ENCODE measurements at regions not wholly inside any gene's neighbourhood (a gene's known extent, or its start where the extent isn't known, plus 50 kb on each side); places are given as distances from the start of the nearest gene placed in this dataset.
"Not testable (repeated sequence)": the region's sequence is repeated elsewhere in the genome, so short reads cannot be mapped to it uniquely, and the experiment has no call there.

DNA sequence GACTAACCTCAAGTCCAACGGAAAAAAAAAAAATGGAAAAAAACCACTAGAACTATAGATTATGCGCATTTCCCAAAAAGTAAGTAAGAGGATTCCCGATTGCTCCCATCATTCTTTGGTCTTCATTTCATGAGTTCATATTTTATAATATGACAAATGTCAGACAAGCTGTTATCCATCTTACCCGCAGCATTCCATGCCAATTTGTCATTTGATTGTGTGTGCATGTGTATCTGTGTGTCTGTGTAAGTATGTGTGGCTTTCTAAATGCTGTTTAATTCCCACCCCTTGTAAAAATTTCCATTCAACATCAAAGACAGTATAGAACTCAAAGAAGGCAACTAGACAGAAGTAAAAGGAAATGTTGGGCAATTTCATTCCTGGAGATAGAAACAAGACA is 434.1 kb downstream of the CDH11 start:
- H3K4me1 ChIP-seq: no peaks in the 10 kb centered on the region
- TF ChIP-seq POLR2AphosphoS5 (IDR thresholded peaks at IDR 0.05; ENCODE audit: insufficient read depth in 1 of 2, low read depth in 1 of 2): no peak
- TF ChIP-seq, protein P1, sequence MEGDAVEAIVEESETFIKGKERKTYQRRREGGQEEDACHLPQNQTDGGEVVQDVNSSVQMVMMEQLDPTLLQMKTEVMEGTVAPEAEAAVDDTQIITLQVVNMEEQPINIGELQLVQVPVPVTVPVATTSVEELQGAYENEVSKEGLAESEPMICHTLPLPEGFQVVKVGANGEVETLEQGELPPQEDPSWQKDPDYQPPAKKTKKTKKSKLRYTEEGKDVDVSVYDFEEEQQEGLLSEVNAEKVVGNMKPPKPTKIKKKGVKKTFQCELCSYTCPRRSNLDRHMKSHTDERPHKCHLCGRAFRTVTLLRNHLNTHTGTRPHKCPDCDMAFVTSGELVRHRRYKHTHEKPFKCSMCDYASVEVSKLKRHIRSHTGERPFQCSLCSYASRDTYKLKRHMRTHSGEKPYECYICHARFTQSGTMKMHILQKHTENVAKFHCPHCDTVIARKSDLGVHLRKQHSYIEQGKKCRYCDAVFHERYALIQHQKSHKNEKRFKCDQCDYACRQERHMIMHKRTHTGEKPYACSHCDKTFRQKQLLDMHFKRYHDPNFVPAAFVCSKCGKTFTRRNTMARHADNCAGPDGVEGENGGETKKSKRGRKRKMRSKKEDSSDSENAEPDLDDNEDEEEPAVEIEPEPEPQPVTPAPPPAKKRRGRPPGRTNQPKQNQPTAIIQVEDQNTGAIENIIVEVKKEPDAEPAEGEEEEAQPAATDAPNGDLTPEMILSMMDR (IDR thresholded peaks at IDR 0.05): no peak
- no peaks in the 10 kb centered on the region for H3K9me3 ChIP-seq
- H3K4me3 ChIP-seq: no peak overlapping the region
- intact Hi-C loops (cut with DNase I): no loop called here
- no peak for DNase-seq (ENCODE audit: extremely low spot score in 2 of 2)
- no peaks in the 10 kb centered on the region for H3K36me3 ChIP-seq
- no peak overlapping the region for H3K27ac ChIP-seq
- H3K27me3 ChIP-seq: no peaks in the 10 kb centered on the region

DNA sequence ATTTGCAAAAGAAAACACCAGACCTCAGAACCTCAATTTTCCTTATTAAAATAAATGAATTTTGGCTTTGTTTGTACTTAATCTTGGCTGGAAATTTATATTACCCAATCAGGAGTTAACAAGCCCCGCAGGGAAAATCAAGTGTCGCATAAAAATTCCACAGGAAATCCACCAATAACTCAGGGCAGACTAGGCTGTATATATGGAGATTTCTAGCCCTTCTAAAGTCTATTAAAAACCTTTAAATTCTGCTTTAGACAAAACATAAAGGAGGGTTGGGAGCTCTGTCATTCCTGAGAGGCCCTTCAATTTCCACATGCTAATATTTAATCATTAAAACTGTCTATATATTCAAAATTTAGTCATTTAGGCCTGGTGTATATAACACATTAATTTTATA is 434.7 kb downstream of the CDH11 start:
- no peak for DNase-seq (ENCODE audit: extremely low spot score in 2 of 2)
- intact Hi-C loops (cut with DNase I): no loop called here

DNA sequence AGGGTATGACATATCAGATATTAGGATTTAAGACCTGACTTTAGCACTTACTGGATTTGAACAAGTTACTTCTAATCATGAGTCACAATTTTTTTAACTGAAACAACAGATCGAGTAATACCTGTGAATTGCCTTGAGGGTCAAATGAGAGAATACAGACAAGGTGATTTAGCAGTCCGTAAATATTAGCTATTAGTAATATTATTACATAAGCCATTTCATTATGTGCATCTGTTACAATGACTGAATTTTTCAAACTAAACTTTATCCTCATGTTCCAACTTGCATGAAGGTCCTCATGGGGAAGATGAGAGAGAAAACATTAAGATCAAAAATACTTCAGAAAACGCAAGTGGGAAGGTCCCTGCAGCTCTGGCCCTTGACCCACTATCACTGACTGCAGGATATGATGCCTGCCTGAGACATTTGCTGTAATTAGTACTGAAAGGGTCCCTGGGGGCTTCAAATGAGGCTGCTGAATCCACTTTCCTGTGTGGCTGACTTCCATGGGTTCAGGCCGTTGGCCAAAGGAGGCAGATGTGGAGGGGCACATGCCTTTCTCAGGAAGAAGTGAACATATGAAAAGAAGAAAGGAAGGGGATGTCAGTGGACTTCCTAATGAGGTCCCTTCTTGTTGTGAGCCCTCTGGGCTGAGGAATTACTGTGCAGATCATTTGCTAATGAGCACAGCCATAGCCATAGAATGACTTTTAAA is 441.7 kb downstream of the CDH11 start:
- Histone ChIP-seq H3K4me3 (no peak overlapping the region), H3K27ac (no peak overlapping the region), H3K4me1 (no peaks in the 10 kb centered on the region), H3K36me3 (no peaks in the 10 kb centered on the region), H3K27me3 (no peaks in the 10 kb centered on the region), H3K9me3 (no peaks in the 10 kb centered on the region)
- TF ChIP-seq, protein P1 (IDR thresholded peaks at IDR 0.05): no peak
- no peak for TF ChIP-seq POLR2AphosphoS5 (IDR thresholded peaks at IDR 0.05; ENCODE audit: insufficient read depth in 1 of 2, low read depth in 1 of 2)
- TF ChIP-seq POLR2A (IDR thresholded peaks at IDR 0.05): no peak
- intact Hi-C loops (cut with DNase I): no loop called here
- no peak for DNase-seq (ENCODE audit: extremely low spot score in 2 of 2)

More for the DNA sequence above, 434.7 kb downstream of the CDH11 start:
- Histone ChIP-seq H3K4me3 (no peak overlapping the region), H3K36me3 (no peaks in the 10 kb centered on the region), H3K9me3 (no peaks in the 10 kb centered on the region), H3K4me1 (no peaks in the 10 kb centered on the region), H3K27me3 (no peaks in the 10 kb centered on the region), H3K27ac (no peak overlapping the region)
- TF ChIP-seq, protein P1 (IDR thresholded peaks at IDR 0.05): no peak
- TF ChIP-seq POLR2A (IDR thresholded peaks at IDR 0.05): no peak
- no peak for TF ChIP-seq POLR2AphosphoS5 (IDR thresholded peaks at IDR 0.05; ENCODE audit: insufficient read depth in 1 of 2, low read depth in 1 of 2)

DNA sequence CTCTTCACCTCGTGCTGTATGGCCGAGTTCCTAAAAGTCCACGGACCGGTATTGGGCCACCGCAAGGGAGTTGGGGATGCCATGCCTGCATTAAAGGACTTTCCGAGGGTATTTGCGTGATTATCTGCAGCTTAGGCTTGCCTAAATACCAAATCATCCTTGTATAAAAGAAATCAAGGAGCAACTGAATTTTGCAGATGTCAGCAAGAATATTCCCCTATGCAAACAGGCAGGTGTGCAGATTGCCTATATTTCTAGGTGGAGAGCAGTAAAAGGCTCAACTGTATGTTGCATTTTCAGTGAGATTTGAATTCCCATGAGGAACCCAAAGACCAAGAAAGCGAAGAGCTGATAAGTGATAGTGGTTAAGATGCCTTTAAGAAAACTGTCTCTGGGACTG is 452.3 kb downstream of the CDH11 start:
- TF ChIP-seq, protein P1 (IDR thresholded peaks at IDR 0.05): no peak
- TF ChIP-seq POLR2A (IDR thresholded peaks at IDR 0.05) (no peak), POLR2AphosphoS5 (IDR thresholded peaks at IDR 0.05; ENCODE audit: insufficient read depth in 1 of 2, low read depth in 1 of 2) (no peak)
- H3K4me3 ChIP-seq: no peak overlapping the region
- intact Hi-C loops (cut with DNase I): no loop called here

DNA sequence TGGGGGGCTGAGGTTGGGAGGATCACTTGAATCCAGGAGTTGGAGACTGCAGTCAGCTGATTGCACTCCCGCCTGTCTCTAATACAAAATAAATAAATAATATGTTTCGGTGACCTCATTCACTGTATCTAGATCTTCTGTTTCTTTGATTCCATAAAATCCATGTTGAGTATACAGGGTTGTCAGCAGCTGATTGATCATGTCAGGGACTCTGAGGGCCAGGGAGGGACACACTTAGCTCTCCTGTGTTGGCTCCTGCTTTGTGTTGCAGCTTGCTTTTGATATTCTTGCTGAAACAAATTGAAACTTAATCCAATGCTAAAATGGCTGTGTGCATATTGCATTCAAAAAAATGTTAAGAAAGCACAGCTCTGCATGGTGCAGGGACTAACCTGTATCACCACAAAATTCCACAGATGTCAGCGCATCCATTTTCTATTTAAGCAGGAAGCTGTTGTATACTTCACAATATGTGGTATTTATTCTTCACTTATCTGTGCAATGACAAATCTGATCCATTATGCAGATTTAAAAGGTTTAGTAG is 454.5 kb downstream of the CDH11 start:
- TF ChIP-seq POLR2AphosphoS5 (IDR thresholded peaks at IDR 0.05; ENCODE audit: insufficient read depth in 1 of 2, low read depth in 1 of 2): no peak
- TF ChIP-seq, protein P1 (IDR thresholded peaks at IDR 0.05): no peak
- TF ChIP-seq POLR2A (IDR thresholded peaks at IDR 0.05): no peak
- Histone ChIP-seq H3K27me3 (no peaks in the 10 kb centered on the region), H3K4me1 (no peaks in the 10 kb centered on the region), H3K9me3 (no peaks in the 10 kb centered on the region), H3K36me3 (no peaks in the 10 kb centered on the region), H3K27ac (no peak overlapping the region), H3K4me3 (no peak overlapping the region)
- DNase-seq (ENCODE audit: extremely low spot score in 2 of 2): no peak
- intact Hi-C loops (cut with DNase I): no loop called here

More for the DNA sequence above, 452.3 kb downstream of the CDH11 start:
- Histone ChIP-seq H3K27me3 (no peaks in the 10 kb centered on the region), H3K4me1 (no peaks in the 10 kb centered on the region), H3K9me3 (no peaks in the 10 kb centered on the region), H3K36me3 (no peaks in the 10 kb centered on the region), H3K27ac (no peak overlapping the region)
- no peak for DNase-seq (ENCODE audit: extremely low spot score in 2 of 2)

DNA sequence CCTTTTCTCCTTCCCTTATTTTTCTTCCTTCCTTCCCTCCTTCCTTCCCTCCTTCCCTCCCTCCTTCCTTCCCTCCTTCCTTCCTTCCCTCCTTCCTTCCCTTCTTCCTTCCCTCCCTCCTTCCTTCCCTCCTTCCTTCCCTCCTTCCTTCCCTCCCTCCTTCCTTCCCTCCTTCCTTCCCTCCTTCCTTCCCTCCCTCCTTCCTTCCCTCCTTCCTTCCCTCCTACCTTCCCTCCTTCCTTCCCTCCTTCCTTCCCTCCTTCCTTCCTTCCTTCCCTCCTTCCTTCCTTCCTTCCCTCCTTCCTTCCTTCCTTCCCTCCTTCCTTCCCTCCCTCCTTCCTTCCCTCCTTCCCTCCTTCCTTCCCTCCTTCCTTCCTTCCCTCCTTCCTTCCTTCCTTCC is 459.6 kb downstream of the CDH11 start:
- H3K36me3 ChIP-seq; H3K4me3 ChIP-seq; H3K27me3 ChIP-seq; H3K9me3 ChIP-seq; DNase-seq (ENCODE audit: extremely low spot score in 2 of 2); intact Hi-C loops (cut with DNase I); H3K4me1 ChIP-seq; H3K27ac ChIP-seq: not testable (repeated sequence)

Data from vagina (tissue), 2 donors.